Testis (tissue), 2 donors: ENCODE measurements at regions not wholly inside any gene's neighbourhood (a gene's known extent, or its start where the extent isn't known, plus 50 kb on each side); places are given as distances from the start of the nearest gene placed in this dataset.

Experiments
- DNase-seq: peaks from one replicate; pipeline ENCODE4 v3.0.0-alpha.2; 2019
- H3K27ac ChIP-seq, 2 donors: fragments of 200-600 bp; sonication (generic); one replicate each; pipeline ENCODE4 v1.5.1; 2019
- H3K27me3 ChIP-seq: fragments of 200-600 bp; sonication (generic); one replicate; pipeline ENCODE4 v1.5.1; 2019
- H3K36me3 ChIP-seq: fragments of 200-600 bp; sonication (generic); one replicate; pipeline ENCODE4 v1.5.1; 2017; ENCODE audit warnings: low read depth; ENCODE audit errors: missing control alignments
- H3K4me1 ChIP-seq: fragments of 200-600 bp; sonication (generic); one replicate; pipeline ENCODE4 v1.5.1; 2019
- H3K4me3 ChIP-seq, 2 donors: fragments of 200-600 bp; sonication (generic); one replicate each; pipeline ENCODE4 v1.5.1; 2017 to 2019
- H3K9me3 ChIP-seq: fragments of 200-600 bp; sonication (generic); one replicate; pipeline ENCODE4 v1.5.1; 2017
- CTCF ChIP-seq, 3 experiments: fragments of 450-650 bp in 2 of 3; fragments of 200-600 bp in 1 of 3; sonication (generic) in 1 of 3; IDR thresholded peaks; one replicate each; pipeline ENCODE4 v1.5.1; 2016 to 2019; ENCODE audit warnings: antibody characterized with exemption in 3 of 3, mild to moderate bottlenecking in 2 of 3, moderate library complexity in 1 of 3
- POLR2A ChIP-seq: fragments of 450-650 bp; IDR thresholded peaks from one replicate; pipeline ENCODE4 v1.6.1; 2017; ENCODE audit warnings: antibody characterized with exemption, mild to moderate bottlenecking, moderate library complexity
- WGBS, 2 donors: methylation state at CpG; one replicate each; pipeline ENCODE4 v1.1.5; 2018; 5-methylcytosine and 5-hydroxymethylcytosine counted together
- intact Hi-C: fragments of 100-400 bp; cut with DNase I; formaldehyde crosslinking; loops from one replicate; pipeline ENCODE4 v1.15.1; 2023; ENCODE audit warnings: low total_unique reads

- WGBS, 2 donors: 89 to 91% methylated on average over 4 of the region's 4 CpGs
- Histone ChIP-seq H3K36me3 (no peaks in the 10 kb centered on the region), H3K9me3 (no peaks in the 10 kb centered on the region), H3K27ac (no peak overlapping the region), H3K4me3 (no peak overlapping the region), H3K4me1 (no peaks in the 10 kb centered on the region), H3K27me3 (no peaks in the 10 kb centered on the region)
- DNase-seq: no peak
- TF ChIP-seq POLR2A (no peak), CTCF (IDR thresholded peaks at IDR 0.05) (no peak)
- intact Hi-C loops: no loop called here
Observed at GRCh38 chr5:135689506-135689905, 110.7 kb upstream of the CXCL14 start.

- H3K36me3 ChIP-seq: no peaks in the 10 kb centered on the region
- TF ChIP-seq POLR2A (no peak), CTCF (IDR thresholded peaks at IDR 0.05) (no peak)
- no peak overlapping the region for H3K27ac ChIP-seq
- intact Hi-C loops: no loop called here
- no peak for DNase-seq
- no peaks in the 10 kb centered on the region for H3K27me3 ChIP-seq
- WGBS, 2 donors: 76 to 87% methylated on average over 2 of the region's 2 CpGs
- no peaks in the 10 kb centered on the region for H3K4me1 ChIP-seq
- no peak overlapping the region for H3K4me3 ChIP-seq
- H3K9me3 ChIP-seq: no peaks in the 10 kb centered on the region
Observed at GRCh38 chr5:135688385-135688784, 109.6 kb upstream of the CXCL14 start.

GRCh38 chr5:135683189-135683588, 104.4 kb upstream of the CXCL14 start:
- H3K4me3 ChIP-seq: no peak overlapping the region
- intact Hi-C loops: no loop called here
- no peaks in the 10 kb centered on the region for H3K36me3 ChIP-seq
- TF ChIP-seq POLR2A: no peak
- TF ChIP-seq CTCF (IDR thresholded peaks at IDR 0.05): no peak
- no peaks in the 10 kb centered on the region for H3K9me3 ChIP-seq
- DNase-seq: no peak
- no peak overlapping the region for H3K27ac ChIP-seq
- no peaks in the 10 kb centered on the region for H3K27me3 ChIP-seq
- H3K4me1 ChIP-seq: no peaks in the 10 kb centered on the region

- Histone ChIP-seq H3K4me1 (no peaks in the 10 kb centered on the region), H3K4me3 (no peak overlapping the region), H3K27me3 (no peaks in the 10 kb centered on the region), H3K36me3 (no peaks in the 10 kb centered on the region), H3K27ac (no peak overlapping the region), H3K9me3 (no peaks in the 10 kb centered on the region)
- intact Hi-C loops: no loop called here
- TF ChIP-seq POLR2A (no peak), CTCF (IDR thresholded peaks at IDR 0.05) (no peak)
- WGBS, 2 donors: 91 to 95% methylated on average over 5 of the region's 5 CpGs
- DNase-seq: no peak
Observed at GRCh38 chr5:135680713-135681112, 101.9 kb upstream of the CXCL14 start.

GRCh38 chr5:135678640-135679268, 100.0 kb upstream of the CXCL14 start:
- H3K27ac ChIP-seq: no peak overlapping the region
- no peaks in the 10 kb centered on the region for H3K36me3 ChIP-seq
- TF ChIP-seq POLR2A: no peak
- H3K27me3 ChIP-seq: no peaks in the 10 kb centered on the region
- WGBS, 2 donors: 70 to 92% methylated on average over 2 of the region's 2 CpGs
- H3K4me3 ChIP-seq: no peak overlapping the region
- no peaks in the 10 kb centered on the region for H3K4me1 ChIP-seq
- intact Hi-C loops: no loop called here
- H3K9me3 ChIP-seq: no peaks in the 10 kb centered on the region
- no peak for DNase-seq
